ENCODE measurements at regions not wholly inside any gene's neighbourhood (a gene's known extent, or its start where the extent isn't known, plus 50 kb on each side); places are given as distances from the start of the nearest gene placed in this dataset.

GRCh38 chrY:7448687-7449086 lies 537.1 kb upstream of the AMELY start:
- TF ChIP-seq POLR2A (IDR thresholded peaks at IDR 0.05) (no peak), CTCF (IDR thresholded peaks at IDR 0.05 in 8 of 11, conservative IDR thresholded peaks at IDR 0.05 in 3 of 11) (no peak)

Data from spleen (tissue), 7 donors.